Heart left ventricle (tissue), 16 donors: ENCODE measurements at regions not wholly inside any gene's neighbourhood (a gene's known extent, or its start where the extent isn't known, plus 50 kb on each side); places are given as distances from the start of the nearest gene placed in this dataset.

Experiments used
- ATAC-seq, 4 donors: fragments of 200-7000 bp; cut with Tn5 transposase; one replicate each; pipeline ENCODE4 v1.9.1; 2020 to 2022; ENCODE audit warnings: moderate library complexity in 4 of 4, mild to moderate bottlenecking in 3 of 4, moderate number of reproducible peaks in 1 of 4
- DNase-seq, 5 donors: peaks; one replicate each; pipeline ENCODE4 v3.0.0-alpha.2; 2020
- H3K27ac ChIP-seq, 12 donors: fragments of 200-600 bp; sonication (generic) in 4 of 12; one replicate each; pipeline versions ENCODE4 v1.5.0 to v1.8.0; 2016 to 2022; ENCODE audit warnings: mild to moderate bottlenecking in 2 of 12
- H3K27me3 ChIP-seq, 9 donors: fragments of 200-600 bp; sonication (generic) in 2 of 9; one replicate each; pipeline versions ENCODE4 v1.5.1 to v1.8.0; 2016 to 2022; ENCODE audit warnings: mild to moderate bottlenecking in 3 of 9
- H3K36me3 ChIP-seq, 9 donors: fragments of 200-600 bp; sonication (generic) in 2 of 9; one replicate each; pipeline versions ENCODE4 v1.5.0 to v1.8.0; 2018 to 2022; ENCODE audit warnings: mild to moderate bottlenecking in 2 of 9
- H3K4me1 ChIP-seq, 12 donors: fragments of 200-600 bp; sonication (generic) in 4 of 12; one replicate each; pipeline versions ENCODE4 v1.5.0 to v1.8.0; 2016 to 2022; ENCODE audit warnings: mild to moderate bottlenecking in 3 of 12
- H3K4me3 ChIP-seq, 12 donors: fragments of 200-600 bp; sonication (generic) in 4 of 12; one replicate each; pipeline versions ENCODE4 v1.5.0 to v1.8.0; 2017 to 2022; ENCODE audit warnings: mild to moderate bottlenecking in 9 of 12, moderate library complexity in 4 of 12
- H3K9me3 ChIP-seq, 12 donors: fragments of 200-600 bp; sonication (generic) in 4 of 12; one replicate each; pipeline versions ENCODE4 v1.5.0 to v1.8.0; 2016 to 2022; ENCODE audit warnings: mild to moderate bottlenecking in 1 of 12
- CTCF ChIP-seq, 12 donors: fragments of 200-600 bp; sonication (generic) in 4 of 12; IDR thresholded peaks; one replicate each; pipeline versions ENCODE4 v1.5.0 to v1.8.0; 2018 to 2022; ENCODE audit warnings: antibody characterized with exemption in 12 of 12, mild to moderate bottlenecking in 5 of 12
- POLR2A ChIP-seq, 2 donors: fragments of 450-650 bp; IDR thresholded peaks; one replicate each; pipeline ENCODE4 v1.6.1; 2017; ENCODE audit warnings: antibody characterized with exemption in 2 of 2, mild to moderate bottlenecking in 2 of 2, moderate library complexity in 2 of 2
- WGBS, 4 donors: extraction: QIAGEN DNeasy Blood & Tissue Kit in 2 of 4; methylation state at CpG; one replicate each; pipeline versions ENCODE4 v1.1.5 to v1.1.7; 2013 to 2018; 5-methylcytosine and 5-hydroxymethylcytosine counted together
- intact Hi-C, 10 donors: fragments of 100-400 bp; cut with DNase I; formaldehyde crosslinking; loops; one replicate each; pipeline versions ENCODE4 v1.11.1 to v1.14.2; 2022
- donor health status: ischemic (EF 13 %, LVEDD 7.1; RV severe dilation, severe dysfunction).
- donor health status: healthy with polysubstance abuse.
- donor health status: DM: no; HTN: yes; CAD: no.
- donor health status: DM: no; HTN: no; CAD: no.
- donor health status: ischemic (EF 25% LVEDD 6.9; RV normal size, moderate dysfunction).
- donor health status: ischemic (EF 25% LVEDD 5.7; RV mildly dilated, moderate dysfunction).
- donor health status: healthy.
- donor health status: DM: yes; HTN: yes; CAD: no.
- donor health status: ischemic (EF 35%, LVEDD 5.7; RV mildly dilated, moderate dysfunction).
- donor health status: nonischemic (EF 11% LVEDD 7.7; RV severe dilation, severe dysfunction).
- donor health status: DM: yes; HTN: yes; CAD: no.
- donor health status: PGD.
- donor health status: ischemic (EF 29% LVEDD 5.4; RV normal size, mild dysfunction).
- donor health status: nonischemic (EF 23%, LVEDD 6.1; RV moderate dilation, normal function).

- Histone ChIP-seq H3K36me3 (no peaks in the 10 kb centered on the region), H3K4me1 (peaks cover 0 to 7% (median 0%) of the 10 kb centered on the region in 12 donors), H3K27me3 (no peaks in the 10 kb centered on the region), H3K9me3 (peaks cover 0 to 15% (median 0%) of the 10 kb centered on the region in 12 donors), H3K4me3 (no peak overlapping the region), H3K27ac (no peak overlapping the region)
- DNase-seq (no peak), ATAC-seq (no peak)
- TF ChIP-seq POLR2A (IDR thresholded peaks at IDR 0.05) (no peak), CTCF (IDR thresholded peaks at IDR 0.05) (no peak)
- intact Hi-C loops, result no loop called here
- 45 to 54% (median 49%) methylated on average over 9 of the region's 9 CpGs for WGBS, 4 donors
Measured at GRCh38 chr17:13869331-13869940, 199.9 kb upstream of the COX10 start.

- WGBS, 4 donors, result 90 to 94% (median 92%) methylated on average over 4 of the region's 4 CpGs
- ATAC-seq, result no peak
- no peaks in the 10 kb centered on the region for H3K27me3 ChIP-seq
- intact Hi-C loops, result no loop called here
- H3K4me3 ChIP-seq, result no peak overlapping the region
- peaks cover 0 to 15% (median 0%) of the 10 kb centered on the region in 12 donors for H3K9me3 ChIP-seq
- no peak for TF ChIP-seq POLR2A (IDR thresholded peaks at IDR 0.05)
- no peak for TF ChIP-seq CTCF (IDR thresholded peaks at IDR 0.05)
- no peaks in the 10 kb centered on the region for H3K36me3 ChIP-seq
- H3K4me1 ChIP-seq, result no peaks in the 10 kb centered on the region
- DNase-seq, result no peak
- no peak overlapping the region for H3K27ac ChIP-seq
Measured at GRCh38 chr17:13871261-13871660, 198.0 kb upstream of the COX10 start.

- H3K4me1 ChIP-seq, result no peaks in the 10 kb centered on the region
- 89 to 95% (median 93%) methylated on average over 3 of the region's 3 CpGs for WGBS, 4 donors
- peaks cover 0 to 4% (median 0%) of the 10 kb centered on the region in 12 donors for H3K9me3 ChIP-seq
- H3K4me3 ChIP-seq, result no peak overlapping the region
- intact Hi-C loops, result no loop called here
- no peaks in the 10 kb centered on the region for H3K27me3 ChIP-seq
- H3K36me3 ChIP-seq, result no peaks in the 10 kb centered on the region
- ATAC-seq, result no peak
- DNase-seq, result no peak
- no peak overlapping the region for H3K27ac ChIP-seq
- TF ChIP-seq POLR2A (IDR thresholded peaks at IDR 0.05), result no peak
- no peak for TF ChIP-seq CTCF (IDR thresholded peaks at IDR 0.05)
Measured at GRCh38 chr17:13874134-13874533, 195.2 kb upstream of the COX10 start.

- Histone ChIP-seq H3K4me1 (no peaks in the 10 kb centered on the region), H3K36me3 (no peaks in the 10 kb centered on the region), H3K9me3 (peaks cover 0 to 4% (median 0%) of the 10 kb centered on the region in 12 donors), H3K27ac (no peak overlapping the region), H3K27me3 (no peaks in the 10 kb centered on the region), H3K4me3 (no peak overlapping the region)
- intact Hi-C loops, result no loop called here
- no peak for TF ChIP-seq CTCF (IDR thresholded peaks at IDR 0.05)
- WGBS, 4 donors, result 74 to 79% (median 76%) methylated on average over 1 of the region's 1 CpG
- ATAC-seq (no peak), DNase-seq (no peak)
Measured at GRCh38 chr17:13874817-13875216, 194.5 kb upstream of the COX10 start.
